Activated CD8-positive, alpha-beta T cell treated with anti-CD3 and anti-CD28 coated beads for 36 hours (primary cell): ENCODE measurements at regions not wholly inside any gene's neighbourhood (a gene's known extent, or its start where the extent isn't known, plus 50 kb on each side); places are given as distances from the start of the nearest gene placed in this dataset.

ENCODE experiments used
- ATAC-seq: fragments of 200-7000 bp; cut with Tn5 transposase; one replicate; pipeline ENCODE4 v1.10.0; 2021; ENCODE audit warnings: mild to moderate bottlenecking, moderate library complexity
- CTCF ChIA-PET: fragments of 350-600 bp; sonication (Branson Sonifier 250); formaldehyde crosslinking; loops from one replicate; lab custom pipeline; 2021; ENCODE audit warnings: antibody characterized with exemption; lab: Charles Lee
- POLR2A ChIA-PET: fragments of 350-600 bp; sonication (Branson Sonifier 250); formaldehyde crosslinking; loops from one replicate; lab custom pipeline; 2021; ENCODE audit warnings: antibody characterized with exemption; lab: Charles Lee
- DNase-seq: peaks from one replicate; pipeline ENCODE4 v3.0.0-alpha.2; 2020
- H3K27ac Mint-ChIP-seq: one replicate; pipeline ENCODE4 v1.8.0; 2021; ENCODE audit warnings: mild to moderate bottlenecking, mixed read lengths
- H3K27me3 Mint-ChIP-seq: one replicate; pipeline ENCODE4 v1.8.0; 2021; ENCODE audit warnings: mixed read lengths
- H3K36me3 Mint-ChIP-seq: one replicate; pipeline ENCODE4 v1.8.0; 2021; ENCODE audit warnings: low read depth, mixed read lengths
- H3K4me1 Mint-ChIP-seq: one replicate; pipeline ENCODE4 v1.8.0; 2021; ENCODE audit warnings: low read depth, mixed read lengths
- H3K4me3 Mint-ChIP-seq: one replicate; pipeline ENCODE4 v1.8.0; 2021; ENCODE audit warnings: mild to moderate bottlenecking, moderate library complexity, mixed read lengths
- H3K9me3 Mint-ChIP-seq: one replicate; pipeline ENCODE4 v1.8.0; 2021; ENCODE audit warnings: mixed read lengths
- intact Hi-C: fragments of 100-400 bp; cut with micrococcal nuclease; formaldehyde crosslinking; loops from one replicate; pipeline ENCODE4 v1.10.0; 2022
- TF ChIP-seq, protein P1 (sequence below): fragments of 200-600 bp; IDR thresholded peaks from one replicate; pipeline ENCODE4 v1.8.0; 2022; ENCODE audit warnings: antibody characterized with exemption, mild to moderate bottlenecking

DNA sequence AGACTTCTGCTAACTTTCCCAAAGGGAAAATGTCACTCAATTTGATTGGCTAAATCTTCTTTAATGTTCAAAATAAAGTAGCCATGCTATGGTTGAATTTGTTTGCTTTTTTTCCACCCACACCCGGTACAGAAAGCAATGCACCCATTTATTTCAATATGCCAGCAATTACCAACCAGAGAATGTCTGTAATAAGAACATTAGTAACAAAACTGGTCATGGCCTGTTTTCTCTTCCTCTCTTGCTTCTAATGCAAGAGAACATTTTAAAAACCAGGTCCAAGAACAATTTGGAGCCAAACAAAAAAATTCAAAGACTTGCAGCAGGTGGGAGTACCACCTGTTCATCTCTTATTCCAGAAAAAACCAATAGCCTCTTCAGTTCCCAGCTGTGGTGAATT, 1108.8 kb upstream of the PCDH20 start:
- Mint-ChIP-seq H3K9me3 (peaks cover 2% of the 10 kb centered on the region), H3K4me3 (no peak overlapping the region), H3K4me1 (no peaks in the 10 kb centered on the region), H3K36me3 (no peaks in the 10 kb centered on the region), H3K27me3 (no peaks in the 10 kb centered on the region), H3K27ac (no peak overlapping the region)
- intact Hi-C loops = no loop called here
- POLR2A ChIA-PET = no interaction called here
- no peak for DNase-seq
- CTCF ChIA-PET = no interaction called here
- TF ChIP-seq, protein P1, sequence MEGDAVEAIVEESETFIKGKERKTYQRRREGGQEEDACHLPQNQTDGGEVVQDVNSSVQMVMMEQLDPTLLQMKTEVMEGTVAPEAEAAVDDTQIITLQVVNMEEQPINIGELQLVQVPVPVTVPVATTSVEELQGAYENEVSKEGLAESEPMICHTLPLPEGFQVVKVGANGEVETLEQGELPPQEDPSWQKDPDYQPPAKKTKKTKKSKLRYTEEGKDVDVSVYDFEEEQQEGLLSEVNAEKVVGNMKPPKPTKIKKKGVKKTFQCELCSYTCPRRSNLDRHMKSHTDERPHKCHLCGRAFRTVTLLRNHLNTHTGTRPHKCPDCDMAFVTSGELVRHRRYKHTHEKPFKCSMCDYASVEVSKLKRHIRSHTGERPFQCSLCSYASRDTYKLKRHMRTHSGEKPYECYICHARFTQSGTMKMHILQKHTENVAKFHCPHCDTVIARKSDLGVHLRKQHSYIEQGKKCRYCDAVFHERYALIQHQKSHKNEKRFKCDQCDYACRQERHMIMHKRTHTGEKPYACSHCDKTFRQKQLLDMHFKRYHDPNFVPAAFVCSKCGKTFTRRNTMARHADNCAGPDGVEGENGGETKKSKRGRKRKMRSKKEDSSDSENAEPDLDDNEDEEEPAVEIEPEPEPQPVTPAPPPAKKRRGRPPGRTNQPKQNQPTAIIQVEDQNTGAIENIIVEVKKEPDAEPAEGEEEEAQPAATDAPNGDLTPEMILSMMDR = no peak
- no peak for ATAC-seq

DNA sequence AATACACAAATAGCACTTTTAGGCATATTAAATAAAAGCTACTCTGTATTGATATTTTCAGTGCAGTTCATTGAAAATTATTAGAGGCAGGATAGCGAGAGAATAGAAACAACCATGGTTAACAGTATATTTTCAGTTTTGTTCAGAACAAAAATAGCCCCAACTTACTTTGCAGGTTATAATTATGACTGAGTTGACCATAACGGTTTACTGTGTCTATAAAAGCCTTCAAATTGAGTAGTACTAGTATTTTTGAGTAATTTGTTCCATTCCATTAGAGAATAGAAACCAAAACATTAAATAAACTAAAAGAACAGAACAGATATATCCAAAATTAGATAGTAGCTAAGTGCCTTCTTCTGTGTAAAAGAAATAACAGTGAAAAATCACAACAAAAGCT, 1108.4 kb upstream of the PCDH20 start:
- CTCF ChIA-PET = no interaction called here

DNA sequence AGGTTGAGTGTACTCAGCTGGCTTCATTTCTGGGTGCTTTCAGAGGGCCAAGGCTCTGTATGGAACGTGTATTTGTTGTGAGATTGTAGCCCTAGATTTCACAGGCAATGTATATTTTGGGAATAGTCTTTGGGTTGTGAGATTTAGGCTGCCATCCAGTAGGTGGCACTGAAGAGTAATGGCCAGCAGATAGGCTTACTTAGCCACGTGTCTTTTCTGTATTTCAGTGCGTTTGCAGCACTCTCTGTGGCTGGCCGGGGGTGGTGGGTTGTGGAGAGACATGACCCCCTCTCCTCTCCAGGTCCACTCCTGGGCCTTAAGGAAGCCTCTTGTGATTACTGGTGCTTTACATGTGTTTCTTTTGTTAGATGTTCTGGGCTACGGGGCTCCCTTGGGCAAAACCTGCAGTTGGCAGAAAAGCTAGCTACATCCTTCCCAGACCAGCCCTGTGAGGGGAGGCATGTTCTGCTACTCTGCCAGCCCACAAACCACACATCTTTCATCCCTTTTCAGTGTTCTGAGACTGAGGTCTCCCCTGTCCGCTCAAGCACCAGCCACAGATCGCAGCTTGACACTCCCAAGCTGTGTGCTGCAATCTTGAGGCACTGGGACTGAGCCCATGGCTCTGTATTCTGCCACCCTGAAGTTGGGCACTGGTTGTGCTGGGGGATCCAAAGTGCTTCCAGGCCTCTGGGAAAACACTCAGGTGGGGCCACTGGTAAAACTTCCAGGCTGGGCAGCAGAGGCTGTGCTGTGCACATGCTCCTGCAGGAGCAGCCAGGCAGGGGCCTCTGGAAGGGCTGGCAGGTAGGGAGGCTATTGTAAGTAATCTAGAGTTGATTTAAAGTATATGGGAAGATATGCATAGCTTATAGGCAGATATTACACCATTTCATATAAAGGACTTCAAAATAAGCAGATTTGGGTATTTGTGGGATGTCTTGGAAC, 1096.8 kb upstream of the PCDH20 start:
- intact Hi-C loops = no loop called here
- ATAC-seq (no peak), DNase-seq (peak; percentile 20)
- H3K36me3 Mint-ChIP-seq = no peaks in the 10 kb centered on the region
- ChIA-PET POLR2A (no interaction called here), CTCF (interaction anchor here (0.8 kb wide), 1 partner anchor 9 kb away, joined by 4 read pairs; no protein-coding TSS in a partner anchor)
- H3K4me3 Mint-ChIP-seq = no peak overlapping the region
- peaks cover 1% of the 10 kb centered on the region for H3K9me3 Mint-ChIP-seq
- TF ChIP-seq, protein P1 = peak; percentile 49
- no peaks in the 10 kb centered on the region for H3K27me3 Mint-ChIP-seq
- H3K27ac Mint-ChIP-seq = no peak overlapping the region
- H3K4me1 Mint-ChIP-seq = no peaks in the 10 kb centered on the region

More for the DNA sequence above, 1108.4 kb upstream of the PCDH20 start:
- TF ChIP-seq, protein P1 = no peak
- ATAC-seq = no peak
- Mint-ChIP-seq H3K4me1 (no peaks in the 10 kb centered on the region), H3K27ac (no peak overlapping the region), H3K4me3 (no peak overlapping the region), H3K27me3 (no peaks in the 10 kb centered on the region), H3K9me3 (peaks cover 2% of the 10 kb centered on the region), H3K36me3 (no peaks in the 10 kb centered on the region)
- intact Hi-C loops = no loop called here
- POLR2A ChIA-PET = no interaction called here
- DNase-seq = no peak

DNA sequence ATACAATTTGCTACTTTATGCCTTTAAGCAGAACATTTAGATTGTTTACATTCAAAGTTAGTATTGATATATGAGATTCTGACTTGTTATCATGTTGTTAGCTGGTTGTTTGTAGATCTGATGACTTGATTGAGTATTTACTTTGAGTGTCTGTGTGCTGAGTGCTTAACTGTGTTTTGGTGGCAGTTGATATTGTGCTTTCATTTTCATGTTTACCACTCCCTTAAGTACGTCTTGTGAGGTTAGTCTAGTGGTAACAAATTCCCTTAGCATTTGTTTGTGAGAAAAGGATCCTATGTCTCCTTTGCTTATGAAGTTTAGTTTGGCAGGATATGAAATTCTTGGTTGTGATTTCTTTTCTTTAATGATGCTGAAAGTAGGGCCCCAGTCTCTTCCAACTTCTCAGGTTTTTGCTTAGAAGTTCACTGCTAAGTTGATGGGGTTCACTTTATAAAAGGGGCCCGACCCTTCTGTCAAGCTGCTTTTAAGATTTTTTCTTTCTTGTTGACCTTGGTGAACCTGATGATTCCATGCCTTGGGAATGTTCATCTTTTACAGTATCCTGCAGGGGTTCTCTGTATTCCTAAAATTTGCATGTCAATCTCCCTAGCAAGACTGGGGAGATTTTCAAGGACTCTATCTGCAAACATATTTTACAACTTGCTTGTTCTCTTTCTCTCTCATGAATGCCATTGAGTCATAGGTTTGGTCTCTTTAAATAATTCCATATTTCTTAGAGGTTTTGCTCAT, 1095.4 kb upstream of the PCDH20 start:
- POLR2A ChIA-PET = no interaction called here
- CTCF ChIA-PET = interaction anchor here (0.8 kb wide), 1 partner anchor 10 kb away, joined by 4 read pairs; no protein-coding TSS in a partner anchor

More for the DNA sequence above, 1095.4 kb upstream of the PCDH20 start:
- DNase-seq (no peak), ATAC-seq (no peak)
- Mint-ChIP-seq H3K4me3 (no peak overlapping the region), H3K27ac (no peak overlapping the region), H3K36me3 (no peaks in the 10 kb centered on the region), H3K4me1 (no peaks in the 10 kb centered on the region), H3K27me3 (no peaks in the 10 kb centered on the region), H3K9me3 (peaks cover 3% of the 10 kb centered on the region)
- intact Hi-C loops = no loop called here
- TF ChIP-seq, protein P1 = no peak
